GM12891 (cell line): ENCODE measurements at regions not wholly inside any gene's neighbourhood (a gene's known extent, or its start where the extent isn't known, plus 50 kb on each side); places are given as distances from the start of the nearest gene placed in this dataset.

Source experiments
- DNase-seq: peaks from one replicate; pipeline ENCODE4 v3.0.0; 2011; ENCODE audit warnings: low spot score; ENCODE audit not compliant: insufficient read length
- FAIRE-seq: peaks from 2 replicates; lab custom pipeline; 2011; peaks lifted over from hg19 to GRCh38; lab: Jason Lieb, UNC
- PAX5 ChIP-seq: IDR thresholded peaks from 2 replicates; pipeline ENCODE4 v1.6.1; 2011; ENCODE audit warnings: low read length, moderate library complexity, mild to moderate bottlenecking; ENCODE audit not compliant: insufficient read depth, severe bottlenecking
- POLR2A ChIP-seq: IDR thresholded peaks from 2 replicates; pipeline ENCODE4 v1.6.1; 2011; ENCODE audit warnings: low read depth, low read length, control low read depth
- POLR2AphosphoS5 ChIP-seq: IDR thresholded peaks from 2 replicates; pipeline ENCODE4 v1.6.1; 2011; ENCODE audit warnings: low read depth, low read length, control low read depth
- POU2F2 ChIP-seq: IDR thresholded peaks from 2 replicates; pipeline ENCODE4 v1.6.1; 2011; ENCODE audit warnings: low read depth, mild to moderate bottlenecking, control low read depth, low read length, moderate library complexity
- SPI1 ChIP-seq: IDR thresholded peaks from 2 replicates; pipeline ENCODE4 v1.6.1; 2011; ENCODE audit warnings: low read depth, low read length, control low read depth
- TAF1 ChIP-seq: IDR thresholded peaks from 2 replicates; pipeline ENCODE4 v1.6.1; 2011; ENCODE audit warnings: low read depth, low read length, control low read depth

DNA sequence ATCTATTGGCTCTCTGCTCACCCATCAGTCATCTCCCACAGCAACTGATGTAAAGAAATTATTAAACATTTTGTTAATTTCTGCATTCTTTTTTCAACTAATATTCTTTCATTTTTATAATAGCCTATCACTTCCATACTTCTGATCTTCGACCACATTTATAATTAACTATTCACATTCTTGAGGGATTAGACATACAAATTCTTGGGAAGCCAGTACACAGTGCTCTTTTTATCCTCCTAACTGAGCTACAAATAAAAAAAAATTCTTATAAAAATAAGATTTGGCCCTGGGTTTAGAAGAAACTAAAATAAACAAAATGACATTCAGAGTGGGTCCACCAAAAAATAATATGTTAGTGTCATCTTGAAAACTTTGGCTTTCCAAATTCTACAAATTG is 103.7 kb upstream of the ITGA1 start:
- DNase-seq (no peak), FAIRE-seq (no peak)
- TF ChIP-seq POLR2A = no peak
- TF ChIP-seq POLR2AphosphoS5 = no peak
- TF ChIP-seq SPI1 = no peak
- no peak for TF ChIP-seq PAX5
- no peak for TF ChIP-seq TAF1
- no peak for TF ChIP-seq POU2F2

DNA sequence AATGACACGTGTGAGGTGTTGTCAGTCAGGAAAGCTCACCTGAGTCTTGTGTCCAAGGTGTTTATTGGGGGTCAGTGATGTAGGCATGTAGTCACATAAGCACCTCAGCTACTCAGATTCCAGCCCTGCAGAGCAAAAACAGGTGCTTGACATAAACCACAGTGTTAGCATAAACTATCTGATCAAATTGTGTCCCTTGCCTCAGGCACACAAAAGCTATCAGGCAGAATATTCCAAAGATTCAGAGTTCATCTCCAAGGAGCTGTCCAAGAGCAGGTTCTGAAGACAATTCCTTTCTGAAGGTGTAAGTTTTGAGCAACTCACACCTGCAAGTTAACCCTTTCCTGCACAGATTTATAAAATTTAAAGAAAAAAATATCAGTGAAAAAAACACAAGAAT is 102.2 kb upstream of the ITGA1 start:
- FAIRE-seq (no peak), DNase-seq (no peak)
- TF ChIP-seq POLR2A (no peak), SPI1 (no peak), PAX5 (no peak), POU2F2 (no peak), POLR2AphosphoS5 (no peak)

DNA sequence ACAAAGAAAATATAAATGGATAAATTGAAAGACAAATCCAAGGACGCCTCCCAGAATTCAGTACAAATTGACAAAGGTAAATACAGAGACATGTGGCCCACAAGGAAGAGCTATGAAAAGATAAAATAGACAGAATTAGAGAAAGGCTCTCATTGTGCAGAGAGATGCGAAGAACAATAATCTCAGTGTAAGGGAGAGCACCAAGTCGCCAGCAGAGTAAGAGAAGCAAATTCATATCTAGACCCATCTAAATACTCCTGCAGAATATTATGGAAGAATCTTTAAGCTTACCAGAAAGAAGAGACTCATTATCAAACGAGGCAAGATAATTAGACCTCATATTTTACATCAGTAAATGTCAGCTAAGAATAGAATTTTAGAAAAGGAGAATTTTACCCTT is 101.7 kb upstream of the ITGA1 start:
- no peak for DNase-seq
- TF ChIP-seq TAF1 (no peak), POLR2AphosphoS5 (no peak), SPI1 (no peak), PAX5 (no peak), POU2F2 (no peak), POLR2A (no peak)
- FAIRE-seq = no peak

DNA sequence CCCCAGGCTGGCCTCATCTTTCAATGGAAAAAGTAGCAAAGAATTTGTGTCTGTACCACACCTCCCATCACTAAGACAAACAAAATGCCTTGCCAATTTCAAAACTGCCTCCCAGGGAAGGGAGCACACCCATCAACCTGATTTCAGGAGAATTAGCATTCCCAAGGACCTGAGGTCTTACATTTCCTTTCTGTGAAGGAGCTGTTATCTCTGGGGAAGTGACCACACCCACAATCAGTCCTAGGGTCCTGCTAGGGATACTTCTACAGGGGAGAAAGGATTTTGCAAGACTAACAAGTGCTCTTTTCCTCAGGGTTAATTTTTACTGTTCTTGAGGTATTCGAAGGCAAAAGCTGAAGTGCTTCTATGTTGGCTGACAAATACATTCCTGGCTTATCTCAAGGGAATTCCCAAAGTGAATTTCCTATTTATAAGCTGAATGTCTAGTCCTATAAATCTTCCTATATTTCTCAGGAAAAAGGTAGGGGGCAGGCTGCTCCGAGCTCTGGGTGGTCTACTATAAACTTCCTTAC is 97.4 kb upstream of the ITGA1 start:
- FAIRE-seq (no peak), DNase-seq (no peak)
- no peak for TF ChIP-seq POLR2A
- TF ChIP-seq SPI1 = no peak
- TF ChIP-seq TAF1 = no peak
- no peak for TF ChIP-seq POLR2AphosphoS5
- TF ChIP-seq POU2F2 = no peak
- TF ChIP-seq PAX5 = no peak

DNA sequence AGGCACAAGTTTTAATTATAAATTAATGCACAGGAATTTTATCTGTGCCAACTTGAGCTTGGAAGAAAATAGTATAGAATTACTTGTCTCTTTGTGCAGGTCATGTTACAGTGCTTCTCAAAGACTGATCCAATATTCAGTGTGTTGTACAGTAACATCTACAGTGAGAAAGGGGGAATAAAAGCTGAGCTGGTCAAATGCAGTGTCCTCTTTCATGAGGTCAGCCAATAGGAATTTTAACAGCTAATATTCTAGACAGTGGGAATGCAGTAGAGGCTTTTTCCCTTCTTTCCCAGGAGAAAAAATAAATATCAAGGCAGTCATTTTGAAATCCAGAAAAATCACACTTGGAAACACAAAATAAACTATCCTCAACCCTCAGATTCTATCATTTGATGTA is 95.7 kb upstream of the ITGA1 start:
- FAIRE-seq (no peak), DNase-seq (no peak)
- TF ChIP-seq POLR2A = no peak
- TF ChIP-seq POLR2AphosphoS5 = no peak
- no peak for TF ChIP-seq PAX5
- TF ChIP-seq POU2F2 = no peak

DNA sequence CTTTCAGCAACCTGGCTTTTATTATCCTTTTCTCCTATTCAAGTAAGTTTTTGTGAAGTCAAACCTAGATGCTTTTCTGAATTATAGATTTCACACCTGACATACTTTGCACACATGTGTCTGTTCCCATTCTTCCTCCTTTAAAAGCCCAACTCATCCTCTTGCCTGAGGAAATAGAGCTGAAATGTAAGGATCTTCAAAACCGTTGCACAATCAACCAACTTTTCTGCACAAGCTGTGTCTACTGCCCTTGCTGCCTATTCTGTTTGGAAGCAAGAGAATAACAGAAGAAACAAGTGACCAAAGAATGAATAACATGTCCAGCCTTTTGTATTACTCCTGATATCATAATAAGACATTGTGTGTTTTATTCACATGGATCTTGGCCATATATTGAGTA is 95.1 kb upstream of the ITGA1 start:
- DNase-seq (no peak), FAIRE-seq (no peak)
- no peak for TF ChIP-seq PAX5

DNA sequence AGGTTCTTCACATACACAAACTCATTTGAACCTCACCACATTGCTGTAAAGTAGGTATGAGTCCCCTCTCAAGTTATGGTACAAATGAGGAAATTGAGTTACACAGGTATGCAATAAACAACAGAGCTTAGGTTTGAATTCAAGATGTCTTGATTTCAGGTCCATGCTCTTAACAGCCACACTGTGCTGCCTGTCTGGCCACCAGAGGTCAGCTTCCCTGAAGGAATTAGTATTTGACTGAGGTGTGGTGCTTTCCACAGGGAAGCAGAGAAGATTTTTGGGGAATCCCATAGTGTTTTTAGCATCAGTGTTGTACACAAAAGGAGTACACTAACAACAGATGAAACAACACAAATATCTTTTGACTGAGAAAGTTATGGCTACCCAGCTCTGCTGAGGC is 94.4 kb upstream of the ITGA1 start:
- TF ChIP-seq POLR2AphosphoS5 (no peak), SPI1 (no peak), TAF1 (no peak), POU2F2 (no peak)
- FAIRE-seq (no peak), DNase-seq (no peak)

DNA sequence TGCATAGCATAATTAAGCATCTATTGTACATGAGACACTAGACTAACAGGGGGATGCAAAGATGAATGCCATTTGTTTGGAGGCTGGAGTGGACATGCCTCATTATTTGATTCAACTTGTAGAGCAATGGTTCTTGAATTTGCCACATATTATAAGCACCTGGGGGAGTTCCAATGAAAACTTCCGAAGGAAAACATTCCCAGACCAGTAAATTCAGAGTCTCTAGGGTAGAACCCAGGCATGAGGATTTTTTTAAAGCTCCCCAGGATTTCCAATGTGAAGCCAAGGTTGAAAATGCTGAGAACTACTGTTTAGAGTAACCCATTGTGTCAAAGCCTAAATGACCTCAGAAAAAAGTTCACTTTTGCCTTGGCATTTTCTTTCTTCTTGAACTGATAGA is 93.9 kb upstream of the ITGA1 start:
- FAIRE-seq (no peak), DNase-seq (no peak)
- TF ChIP-seq POLR2AphosphoS5 = no peak
- TF ChIP-seq SPI1 = no peak
- TF ChIP-seq POU2F2 = no peak
- no peak for TF ChIP-seq TAF1
- no peak for TF ChIP-seq POLR2A
- no peak for TF ChIP-seq PAX5

DNA sequence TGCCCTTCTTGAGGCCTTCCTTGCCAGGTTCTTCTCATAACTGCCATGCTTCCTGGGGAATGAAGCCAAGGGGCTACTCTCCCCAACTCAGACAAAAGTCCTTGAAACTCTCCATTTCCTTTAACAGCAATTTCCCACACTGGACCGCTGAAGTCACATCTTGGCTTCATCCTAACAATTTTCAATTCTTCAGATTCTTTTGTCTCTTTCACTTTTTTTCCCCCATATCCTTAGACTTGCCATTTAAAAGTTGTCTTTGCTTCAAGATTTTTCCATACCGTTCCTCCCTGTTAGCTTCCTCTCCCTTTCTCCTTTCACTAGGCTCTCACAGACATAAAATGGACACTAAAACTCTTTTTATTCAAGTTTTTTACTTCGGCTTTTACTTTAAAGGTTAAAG is 93.1 kb upstream of the ITGA1 start:
- DNase-seq (no peak), FAIRE-seq (no peak)
- no peak for TF ChIP-seq TAF1

DNA sequence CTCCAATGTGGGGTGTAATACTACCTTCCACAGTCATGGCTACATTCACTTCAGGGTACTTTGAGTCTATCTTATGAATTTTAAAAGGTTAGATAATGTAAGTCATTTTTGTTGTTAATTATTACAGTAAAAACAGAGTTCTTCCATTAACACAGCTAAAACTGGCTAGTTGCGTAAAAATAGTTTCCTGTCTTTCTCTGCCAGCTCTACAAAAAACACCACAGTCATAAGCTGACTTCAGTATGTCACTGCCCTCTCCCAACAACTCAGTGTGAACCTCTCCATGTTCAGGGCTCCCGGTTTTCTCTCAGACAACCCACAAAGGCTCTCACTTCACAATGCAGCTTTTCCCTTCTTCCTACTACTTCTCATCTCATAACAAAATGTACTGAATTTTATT is 84.8 kb upstream of the ITGA1 start:
- DNase-seq (no peak), FAIRE-seq (no peak)
- no peak for TF ChIP-seq PAX5
- TF ChIP-seq SPI1 = no peak
- TF ChIP-seq TAF1 = no peak
- no peak for TF ChIP-seq POLR2A
- TF ChIP-seq POU2F2 = no peak
- no peak for TF ChIP-seq POLR2AphosphoS5

DNA sequence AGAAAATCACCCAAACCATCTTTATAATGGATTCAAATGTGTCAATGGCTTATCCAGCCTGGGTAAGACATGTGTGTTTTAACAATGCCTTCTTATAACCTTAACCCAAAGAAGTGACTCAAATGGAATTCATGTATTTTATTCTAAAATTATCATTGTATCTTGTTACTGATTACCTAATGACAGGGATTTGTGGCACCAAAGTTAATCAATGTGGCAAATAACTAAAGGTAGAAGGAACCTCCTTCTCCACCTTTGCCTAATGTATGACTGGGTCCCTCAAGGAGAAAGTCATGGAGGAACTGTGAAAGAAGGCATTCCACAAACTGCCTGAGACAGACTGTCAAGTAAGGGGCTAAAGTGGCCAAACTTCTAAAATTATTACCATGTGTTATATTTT is 84.4 kb upstream of the ITGA1 start:
- FAIRE-seq = no peak

More for the DNA sequence above, 84.4 kb upstream of the ITGA1 start:
- DNase-seq = no peak
- no peak for TF ChIP-seq POU2F2
- no peak for TF ChIP-seq SPI1
- TF ChIP-seq PAX5 = no peak
- no peak for TF ChIP-seq TAF1
- no peak for TF ChIP-seq POLR2A
- no peak for TF ChIP-seq POLR2AphosphoS5
